Neural progenitor cell (in vitro differentiated cells): ENCODE measurements at regions not wholly inside any gene's neighbourhood (a gene's known extent, or its start where the extent isn't known, plus 50 kb on each side); places are given as distances from the start of the nearest gene placed in this dataset.

ENCODE experiments used
- DNase-seq: peaks from one replicate; pipeline ENCODE4 v3.0.0-alpha.2; 2016; ENCODE audit warnings: low spot score
- H2AFZ ChIP-seq: fragments of 200-600 bp; sonication (generic); replicated peaks from 2 replicates; pipeline ENCODE4 v1.6.1; 2016; ENCODE audit warnings: antibody characterized with exemption
- H3F3A ChIP-seq: fragments of 200-600 bp; sonication (generic); 2 replicates; pipeline ENCODE4 v1.6.1; 2016; ENCODE audit warnings: antibody characterized with exemption, low read depth
- H3K27ac ChIP-seq: fragments of 200-600 bp; sonication (generic); 2 replicates; pipeline ENCODE4 v1.5.1; 2016; ENCODE audit warnings: mild to moderate bottlenecking
- H3K27me3 ChIP-seq: fragments of 200-600 bp; sonication (generic); 2 replicates; pipeline ENCODE4 v1.6.1; 2016; ENCODE audit warnings: mild to moderate bottlenecking, moderate library complexity
- H3K36me3 ChIP-seq: fragments of 200-600 bp; sonication (generic); 2 replicates; pipeline ENCODE4 v1.5.1; 2016
- H3K4me1 ChIP-seq: fragments of 200-600 bp; sonication (generic); 2 replicates; pipeline ENCODE4 v1.6.1; 2016; ENCODE audit warnings: mixed run types
- H3K4me2 ChIP-seq: fragments of 200-600 bp; sonication (generic); 2 replicates; pipeline ENCODE4 v1.6.1; 2016
- H3K4me3 ChIP-seq: fragments of 200-600 bp; sonication (generic); 2 replicates; pipeline ENCODE4 v1.5.1; 2016
- H3K79me2 ChIP-seq: fragments of 200-600 bp; sonication (generic); 2 replicates; pipeline ENCODE4 v1.6.1; 2016; ENCODE audit warnings: low read depth
- H3K9ac ChIP-seq: fragments of 200-600 bp; sonication (generic); 2 replicates; pipeline ENCODE4 v1.6.1; 2016
- H3K9me3 ChIP-seq: fragments of 200-600 bp; sonication (generic); 2 replicates; pipeline ENCODE4 v1.5.1; 2016; ENCODE audit warnings: low read depth
- H4K20me1 ChIP-seq: fragments of 200-600 bp; sonication (generic); 2 replicates; pipeline ENCODE4 v1.6.1; 2016; ENCODE audit warnings: low read depth
- H3K27ac Mint-ChIP-seq: 3 replicates; pipeline ENCODE4 v1.8.0; 2021; ENCODE audit warnings: mixed read lengths
- H3K27me3 Mint-ChIP-seq: 2 replicates; pipeline ENCODE4 v1.8.0; 2022; ENCODE audit warnings: low read depth, mild to moderate bottlenecking, inconsistent platforms, moderate library complexity, mixed read lengths; ENCODE audit not compliant: insufficient read depth
- H3K36me3 Mint-ChIP-seq: 3 replicates; pipeline ENCODE4 v1.8.0; 2021; ENCODE audit warnings: mixed read lengths
- H3K4me1 Mint-ChIP-seq: 3 replicates; pipeline ENCODE4 v1.8.0; 2021; ENCODE audit warnings: mixed read lengths
- H3K4me3 Mint-ChIP-seq: 3 replicates; pipeline ENCODE4 v1.8.0; 2021; ENCODE audit warnings: mild to moderate bottlenecking, moderate library complexity, mixed read lengths
- H3K9me3 Mint-ChIP-seq: 3 replicates; pipeline ENCODE4 v1.8.0; 2020; ENCODE audit warnings: mixed read lengths
- EZH2 ChIP-seq: fragments of 200-600 bp; sonication (generic); IDR thresholded peaks from 2 replicates; pipeline ENCODE4 v1.6.1; 2017; ENCODE audit warnings: antibody characterized with exemption, mild to moderate bottlenecking, moderate library complexity
- EZH2phosphoT487 ChIP-seq: fragments of 200-600 bp; sonication (generic); IDR thresholded peaks from 2 replicates; pipeline ENCODE4 v1.6.1; 2017; ENCODE audit warnings: antibody characterized with exemption
- TF ChIP-seq, protein P1 (sequence below): fragments of 200-600 bp; sonication (generic); IDR thresholded peaks from 2 replicates; pipeline ENCODE4 v1.5.1; 2017; ENCODE audit warnings: antibody characterized with exemption, mild to moderate bottlenecking

DNA sequence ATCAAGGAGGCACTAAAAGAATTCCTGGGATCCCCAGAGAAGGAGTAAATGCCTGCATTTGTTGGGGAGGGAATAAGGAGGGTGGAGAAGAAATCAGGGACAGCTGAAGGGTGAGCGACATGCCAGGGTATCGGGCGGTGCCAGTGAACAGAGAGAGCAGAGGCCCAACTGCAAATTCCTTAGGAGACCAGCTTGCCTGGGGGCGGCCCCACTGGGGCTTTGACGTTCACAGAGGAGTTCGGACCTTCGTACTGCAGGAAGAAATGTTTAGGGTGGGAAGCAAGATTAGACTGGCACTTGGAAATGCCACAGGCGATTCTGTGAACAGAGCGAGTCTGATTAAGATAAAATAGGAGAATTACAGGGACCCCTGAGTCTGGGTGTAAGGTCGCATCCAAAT lies 65.1 kb upstream of the FGF3 start:
- H3K9ac ChIP-seq = no peak overlapping the region
- no peak overlapping the region for H3K4me3 ChIP-seq
- H3K36me3 ChIP-seq = no peaks in the 10 kb centered on the region
- H3K27ac ChIP-seq = no peak overlapping the region
- H3K4me1 Mint-ChIP-seq = peaks cover 13% of the 10 kb centered on the region
- H3K9me3 Mint-ChIP-seq = no peaks in the 10 kb centered on the region
- TF ChIP-seq, protein P1, sequence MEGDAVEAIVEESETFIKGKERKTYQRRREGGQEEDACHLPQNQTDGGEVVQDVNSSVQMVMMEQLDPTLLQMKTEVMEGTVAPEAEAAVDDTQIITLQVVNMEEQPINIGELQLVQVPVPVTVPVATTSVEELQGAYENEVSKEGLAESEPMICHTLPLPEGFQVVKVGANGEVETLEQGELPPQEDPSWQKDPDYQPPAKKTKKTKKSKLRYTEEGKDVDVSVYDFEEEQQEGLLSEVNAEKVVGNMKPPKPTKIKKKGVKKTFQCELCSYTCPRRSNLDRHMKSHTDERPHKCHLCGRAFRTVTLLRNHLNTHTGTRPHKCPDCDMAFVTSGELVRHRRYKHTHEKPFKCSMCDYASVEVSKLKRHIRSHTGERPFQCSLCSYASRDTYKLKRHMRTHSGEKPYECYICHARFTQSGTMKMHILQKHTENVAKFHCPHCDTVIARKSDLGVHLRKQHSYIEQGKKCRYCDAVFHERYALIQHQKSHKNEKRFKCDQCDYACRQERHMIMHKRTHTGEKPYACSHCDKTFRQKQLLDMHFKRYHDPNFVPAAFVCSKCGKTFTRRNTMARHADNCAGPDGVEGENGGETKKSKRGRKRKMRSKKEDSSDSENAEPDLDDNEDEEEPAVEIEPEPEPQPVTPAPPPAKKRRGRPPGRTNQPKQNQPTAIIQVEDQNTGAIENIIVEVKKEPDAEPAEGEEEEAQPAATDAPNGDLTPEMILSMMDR = no peak
- TF ChIP-seq EZH2phosphoT487 (no peak), EZH2 (no peak)
- DNase-seq = no peak
- H3K27me3 Mint-ChIP-seq = peaks cover 10% of the 10 kb centered on the region
- no peak overlapping the region for H2AFZ ChIP-seq
- peak overlapping the region; percentile 30 for H3K27ac Mint-ChIP-seq
- H3K36me3 Mint-ChIP-seq = no peaks in the 10 kb centered on the region
- H3K9me3 ChIP-seq = no peaks in the 10 kb centered on the region
- H3K4me2 ChIP-seq = no peak overlapping the region
- peaks cover 7% of the 10 kb centered on the region for H3K27me3 ChIP-seq
- H3K4me3 Mint-ChIP-seq = no peak overlapping the region
- no peaks in the 10 kb centered on the region for H3K79me2 ChIP-seq
- no peaks in the 10 kb centered on the region for H4K20me1 ChIP-seq
- peaks cover 7% of the 10 kb centered on the region for H3F3A ChIP-seq
- H3K4me1 ChIP-seq = peaks cover 9% of the 10 kb centered on the region

- peaks cover 9% of the 10 kb centered on the region for H3K4me1 ChIP-seq
- no peaks in the 10 kb centered on the region for H3K79me2 ChIP-seq
- peaks cover 11% of the 10 kb centered on the region for H3F3A ChIP-seq
- Mint-ChIP-seq H3K4me3 (no peak overlapping the region), H3K27me3 (peaks cover 11% of the 10 kb centered on the region), H3K9me3 (no peaks in the 10 kb centered on the region), H3K4me1 (peaks cover 17% of the 10 kb centered on the region), H3K36me3 (no peaks in the 10 kb centered on the region), H3K27ac (no peak overlapping the region)
- no peak overlapping the region for H3K9ac ChIP-seq
- no peak for TF ChIP-seq EZH2phosphoT487
- no peak for TF ChIP-seq EZH2
- TF ChIP-seq, protein P1 = no peak
- no peak overlapping the region for H3K4me3 ChIP-seq
- H3K27me3 ChIP-seq = peaks cover 12% of the 10 kb centered on the region
- no peak overlapping the region for H2AFZ ChIP-seq
- H3K4me2 ChIP-seq = no peak overlapping the region
- DNase-seq = no peak
- no peaks in the 10 kb centered on the region for H4K20me1 ChIP-seq
- H3K27ac ChIP-seq = no peak overlapping the region
- H3K36me3 ChIP-seq = no peaks in the 10 kb centered on the region
- no peaks in the 10 kb centered on the region for H3K9me3 ChIP-seq
Observed at GRCh38 chr11:69884751-69885150, 65.5 kb upstream of the FGF3 start.

GRCh38 chr11:69887330-69887729 lies 68.1 kb upstream of the FGF3 start:
- H3K4me1 Mint-ChIP-seq = peaks cover 22% of the 10 kb centered on the region
- no peak for DNase-seq
- no peak overlapping the region for H3K9ac ChIP-seq
- peaks cover 12% of the 10 kb centered on the region for H3K4me1 ChIP-seq
- H3K27me3 ChIP-seq = peaks cover 31% of the 10 kb centered on the region
- no peak overlapping the region for H3K4me3 Mint-ChIP-seq
- no peaks in the 10 kb centered on the region for H3K9me3 ChIP-seq
- no peak overlapping the region for H3K27ac ChIP-seq
- H3K36me3 Mint-ChIP-seq = peaks cover 1% of the 10 kb centered on the region
- peaks cover 22% of the 10 kb centered on the region for H3K27me3 Mint-ChIP-seq
- no peaks in the 10 kb centered on the region for H3K9me3 Mint-ChIP-seq
- no peaks in the 10 kb centered on the region for H4K20me1 ChIP-seq
- TF ChIP-seq, protein P1 = no peak
- TF ChIP-seq EZH2phosphoT487 (no peak), EZH2 (no peak)
- H3K27ac Mint-ChIP-seq = no peak overlapping the region
- H3K36me3 ChIP-seq = no peaks in the 10 kb centered on the region
- H3K4me2 ChIP-seq = no peak overlapping the region
- no peaks in the 10 kb centered on the region for H3K79me2 ChIP-seq
- no peak overlapping the region for H3K4me3 ChIP-seq
- peaks cover 13% of the 10 kb centered on the region for H3F3A ChIP-seq
- H2AFZ ChIP-seq = no peak overlapping the region
